ENCODE measurements at regions not wholly inside any gene's neighbourhood (a gene's known extent, or its start where the extent isn't known, plus 50 kb on each side); places are given as distances from the start of the nearest gene placed in this dataset.

- Histone ChIP-seq H3K23ac (ENCODE audit: insufficient read length) (no peak overlapping the region), H2AFZ (ENCODE audit: low read length) (no peak overlapping the region), H3K18ac (ENCODE audit: extremely low read depth, low read length) (no peak overlapping the region), H2BK20ac (ENCODE audit: low read length) (no peak overlapping the region), H2AK5ac (ENCODE audit: low read depth, low read length) (no peak overlapping the region), H3K4me2 (ENCODE audit: insufficient read depth in 1 of 2, low read depth in 2 of 2, low read length in 2 of 2) (no peak overlapping the region), H3K4ac (replicated peaks; ENCODE audit: insufficient read length, low read depth, low read length) (no peak overlapping the region), H2BK120ac (replicated peaks; ENCODE audit: low read depth, low read length) (no peak overlapping the region), H3K36me3 (ENCODE audit: control insufficient read depth in 2 of 4, insufficient read depth in 4 of 4, low read length in 3 of 4) (no peaks in the 10 kb centered on the region), H3K23me2 (ENCODE audit: low read depth, low read length) (no peaks in the 10 kb centered on the region), H3K56ac (replicated peaks; ENCODE audit: insufficient read length, low read depth, low read length) (no peak overlapping the region), H3K79me1 (ENCODE audit: low read depth, low read length) (no peaks in the 10 kb centered on the region), H3K27me3 (replicated peaks in 1 of 4; ENCODE audit: control insufficient read depth in 3 of 4, extremely low read depth in 1 of 4, insufficient read depth in 3 of 4, low read length in 3 of 4) (no peaks in the 10 kb centered on the region), H3K27ac (ENCODE audit: low read depth, low read length) (no peak overlapping the region), H2BK15ac (ENCODE audit: low read length) (no peak overlapping the region), H2BK5ac (ENCODE audit: low read depth, low read length) (no peak overlapping the region), H4K20me1 (replicated peaks in 1 of 2; ENCODE audit: control insufficient read depth in 1 of 2, insufficient read depth in 2 of 2, low read length in 2 of 2) (no peaks in the 10 kb centered on the region), H2BK12ac (ENCODE audit: low read depth, low read length) (no peak overlapping the region), H4K91ac (replicated peaks; ENCODE audit: insufficient read length, low read length) (no peak overlapping the region), H3K4me3 (ENCODE audit: extremely low read depth in 1 of 4, insufficient read depth in 2 of 4, low read depth in 3 of 4, low read length in 4 of 4) (no peak overlapping the region), H4K5ac (ENCODE audit: insufficient read length, low read depth, low read length) (no peak overlapping the region), H3K9me3 (ENCODE audit: insufficient read depth in 2 of 2, low read depth in 1 of 2, low read length in 1 of 2) (no peaks in the 10 kb centered on the region), H3K9ac (replicated peaks in 1 of 4; ENCODE audit: extremely low read depth in 1 of 4, low read depth in 3 of 4, low read length in 3 of 4) (no peak overlapping the region), H3K4me1 (replicated peaks in 1 of 4; ENCODE audit: control insufficient read depth in 3 of 4, insufficient read depth in 4 of 4, low read length in 3 of 4) (no peaks in the 10 kb centered on the region), H3K79me2 (ENCODE audit: control insufficient read depth in 1 of 2, insufficient read depth in 2 of 2, low read length in 2 of 2) (no peaks in the 10 kb centered on the region), H4K8ac (ENCODE audit: extremely low read depth, insufficient read depth, low read length) (no peak overlapping the region), H3K14ac (ENCODE audit: insufficient read length) (no peak overlapping the region)
- no peak for DNase-seq (ENCODE audit: low read depth in 1 of 2, low spot score in 2 of 2)
- FAIRE-seq: no peak
- 91% methylated on average over 6 of the region's 6 CpGs; no CpG with 5 or more reads in 1 of the 2 experiments for WGBS, 2 experiments (ENCODE audit: extremely low coverage in 1 of 2, insufficient coverage in 1 of 2, insufficient read length in 1 of 2, insufficient replicate concordance in 2 of 2, low coverage in 1 of 2, low lambda C conversion rate in 2 of 2, missing lambda C conversion rate in 1 of 2)
- ChIA-PET POLR2A (ENCODE audit: partially characterized antibody) (no interaction called here), CTCF (ENCODE audit: partially characterized antibody) (no interaction called here)
- TF ChIP-seq SP4 (IDR thresholded peaks at IDR 0.05; ENCODE audit: low read length): no peak
- TF ChIP-seq POLR2A (IDR thresholded peaks at IDR 0.05; ENCODE audit: control extremely low read depth in 1 of 2, low read depth in 2 of 2, low read length in 2 of 2): no peak
- no peak for TF ChIP-seq TEAD4 (IDR thresholded peaks at IDR 0.05; ENCODE audit: low read depth, low read length)
- no peak for TF ChIP-seq RBBP5 (IDR thresholded peaks at IDR 0.05; ENCODE audit: borderline replicate concordance, low read depth, low read length)
- TF ChIP-seq SIN3A (conservative IDR thresholded peaks at IDR 0.05 in 1 of 2, IDR thresholded peaks at IDR 0.05 in 1 of 2; ENCODE audit: low read depth in 1 of 2, low read length in 2 of 2): no peak
- no peak for TF ChIP-seq BRCA1 (IDR thresholded peaks at IDR 0.05; ENCODE audit: low read depth, low read length)
- no peak for TF ChIP-seq BCL11A (IDR thresholded peaks at IDR 0.05; ENCODE audit: low read depth in 2 of 2, low read length in 2 of 2)
- TF ChIP-seq KDM5A (IDR thresholded peaks at IDR 0.05; ENCODE audit: low read length): no peak
- TF ChIP-seq TAF7 (optimal IDR thresholded peaks at IDR 0.05; ENCODE audit: borderline replicate concordance, low read depth, low read length): no peak
- no peak for TF ChIP-seq EGR1 (IDR thresholded peaks at IDR 0.05; ENCODE audit: borderline replicate concordance, low read depth, low read length)
- TF ChIP-seq POU5F1 (IDR thresholded peaks at IDR 0.05; ENCODE audit: low read depth, low read length): no peak
- TF ChIP-seq YY1 (IDR thresholded peaks at IDR 0.05; ENCODE audit: low read depth, low read length): no peak
- no peak for TF ChIP-seq EP300 (IDR thresholded peaks at IDR 0.05; ENCODE audit: borderline replicate concordance in 1 of 2, low read depth in 2 of 2, low read length in 2 of 2)
- TF ChIP-seq SRF (IDR thresholded peaks at IDR 0.05; ENCODE audit: low read depth, low read length): no peak
Measured at GRCh38 chr13:22091971-22092300, 421.1 kb downstream of the FGF9 start.
